SK-N-SH treated with all-trans-retinoic acid at 6 μM for 48 hours (cell line): ENCODE measurements at regions not wholly inside any gene's neighbourhood (a gene's known extent, or its start where the extent isn't known, plus 50 kb on each side); places are given as distances from the start of the nearest gene placed in this dataset.
"Not testable (repeated sequence)": the region's sequence is repeated elsewhere in the genome, so short reads cannot be mapped to it uniquely, and the experiment has no call there.

Source experiments
- ATAC-seq: fragments of 200-7000 bp; cut with Tn5 transposase; 3 replicates; pipeline ENCODE4 v1.9.1; 2020; ENCODE audit warnings: mild to moderate bottlenecking, moderate library complexity
- ARNTL ChIP-seq: fragments of 450-650 bp; formaldehyde crosslinking; IDR thresholded peaks from 2 replicates; pipeline ENCODE4 v1.5.0; 2020; ENCODE audit warnings: low read depth, mild to moderate bottlenecking, moderate library complexity, borderline replicate concordance
- BACH2 ChIP-seq: fragments of 250-450 bp; sonication (Bioruptor Pico); IDR thresholded peaks from 2 replicates; pipeline ENCODE4 v1.9.0; 2021; ENCODE audit warnings: mild to moderate bottlenecking, borderline replicate concordance
- CSDC2 ChIP-seq: fragments of 250-450 bp; sonication (Bioruptor Pico); IDR thresholded peaks from 2 replicates; pipeline ENCODE4 v1.5.0; 2020; ENCODE audit warnings: mild to moderate bottlenecking, moderate library complexity
- ESRRG ChIP-seq: fragments of 250-450 bp; sonication (Bioruptor Pico); IDR thresholded peaks from 2 replicates; pipeline ENCODE4 v1.6.1; 2021; ENCODE audit warnings: mild to moderate bottlenecking
- GLIS3 ChIP-seq: fragments of 250-450 bp; sonication (Bioruptor Pico); IDR thresholded peaks from 2 replicates; pipeline ENCODE4 v1.5.0; 2020; ENCODE audit warnings: mild to moderate bottlenecking, moderate library complexity
- ISL1 ChIP-seq: fragments of 250-450 bp; sonication (Bioruptor Pico); IDR thresholded peaks from 2 replicates; pipeline ENCODE4 v2.1.2; 2022; ENCODE audit warnings: mild to moderate bottlenecking, moderate library complexity
- PPARA ChIP-seq: fragments of 250-450 bp; sonication (Bioruptor Pico); IDR thresholded peaks from 2 replicates; pipeline ENCODE4 v1.5.0; 2020; ENCODE audit warnings: mild to moderate bottlenecking, borderline replicate concordance
- RARB ChIP-seq: fragments of 250-450 bp; sonication (Bioruptor Pico); IDR thresholded peaks from 2 replicates; pipeline ENCODE4 v1.8.0; 2021; ENCODE audit warnings: mild to moderate bottlenecking, moderate library complexity
- SNAI2 ChIP-seq: fragments of 250-450 bp; sonication (Bioruptor Pico); IDR thresholded peaks from 2 replicates; pipeline ENCODE4 v1.5.0; 2020; ENCODE audit warnings: mild to moderate bottlenecking, moderate library complexity
- TCF4 ChIP-seq: fragments of 250-450 bp; sonication (Bioruptor Pico); IDR thresholded peaks from 2 replicates; pipeline ENCODE4 v1.8.0; 2021; ENCODE audit warnings: mild to moderate bottlenecking, moderate library complexity, borderline replicate concordance
- TOX ChIP-seq: fragments of 250-450 bp; sonication (Bioruptor Pico); IDR thresholded peaks from 2 replicates; pipeline ENCODE4 v1.8.0; 2021; ENCODE audit warnings: mild to moderate bottlenecking, moderate library complexity, borderline replicate concordance
- ZC3H10 ChIP-seq: fragments of 250-450 bp; sonication (Bioruptor Pico); IDR thresholded peaks from 2 replicates; pipeline ENCODE4 v1.5.1; 2021; ENCODE audit warnings: mild to moderate bottlenecking, moderate library complexity
- ZFP3 ChIP-seq: fragments of 250-450 bp; sonication (Bioruptor Pico); IDR thresholded peaks from 2 replicates; pipeline ENCODE4 v1.5.0; 2020; ENCODE audit warnings: mild to moderate bottlenecking, moderate library complexity
- ZFP30 ChIP-seq: fragments of 450-650 bp; formaldehyde crosslinking; IDR thresholded peaks from 2 replicates; pipeline ENCODE4 v1.5.0; 2022; ENCODE audit warnings: mild to moderate bottlenecking, moderate library complexity
- ZNF565 ChIP-seq: fragments of 450-650 bp; formaldehyde crosslinking; conservative IDR thresholded peaks from 2 replicates; pipeline ENCODE4 v1.5.0; 2020; ENCODE audit warnings: low read depth, mild to moderate bottlenecking, moderate library complexity
- ZNF70 ChIP-seq: fragments of 450-650 bp; formaldehyde crosslinking; IDR thresholded peaks from 2 replicates; pipeline ENCODE4 v1.5.0; 2020; ENCODE audit warnings: mild to moderate bottlenecking, moderate library complexity
- ZNF8 ChIP-seq: fragments of 450-650 bp; formaldehyde crosslinking; IDR thresholded peaks from 2 replicates; pipeline ENCODE4 v1.5.0; 2020; ENCODE audit warnings: mild to moderate bottlenecking, moderate library complexity
- TF ChIP-seq, protein P1 (sequence below): fragments of 250-450 bp; sonication (Bioruptor Pico); IDR thresholded peaks from 2 replicates; pipeline ENCODE4 v1.5.1; 2020; ENCODE audit warnings: low read depth, mild to moderate bottlenecking, moderate library complexity
- TF ChIP-seq, protein P2 (sequence below): fragments of 250-450 bp; sonication (Bioruptor Pico); IDR thresholded peaks from 2 replicates; pipeline ENCODE4 v1.5.1; 2021; ENCODE audit warnings: mild to moderate bottlenecking, moderate library complexity
- TF ChIP-seq, protein P3 (sequence below): fragments of 250-450 bp; sonication (Bioruptor Pico); IDR thresholded peaks from 2 replicates; pipeline ENCODE4 v1.8.0; 2020; ENCODE audit warnings: mild to moderate bottlenecking, moderate library complexity, borderline replicate concordance
- TF ChIP-seq, protein P4 (sequence below): fragments of 250-450 bp; sonication (Bioruptor Pico); IDR thresholded peaks from 2 replicates; pipeline ENCODE4 v1.5.0; 2020; ENCODE audit warnings: mild to moderate bottlenecking, moderate library complexity

DNA sequence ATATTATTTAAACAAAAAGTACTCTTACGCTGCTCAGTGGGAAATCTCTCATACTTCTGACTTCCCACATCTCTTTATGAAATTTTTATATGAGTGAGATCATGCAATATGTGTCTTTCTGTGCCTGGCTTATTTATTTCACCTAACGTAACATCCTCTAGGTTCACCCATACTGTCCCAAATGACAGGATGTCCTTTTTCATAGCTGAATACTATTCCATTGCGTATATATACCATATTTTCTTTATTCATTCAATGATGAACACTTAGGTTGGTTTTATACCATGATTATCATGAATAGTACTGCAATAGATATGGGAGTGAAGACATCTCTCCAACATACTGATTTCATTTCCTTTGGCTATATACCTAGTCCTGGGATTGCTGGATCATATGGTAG, 57.8 kb upstream of the TPP2 start:
- ATAC-seq: no peak

DNA sequence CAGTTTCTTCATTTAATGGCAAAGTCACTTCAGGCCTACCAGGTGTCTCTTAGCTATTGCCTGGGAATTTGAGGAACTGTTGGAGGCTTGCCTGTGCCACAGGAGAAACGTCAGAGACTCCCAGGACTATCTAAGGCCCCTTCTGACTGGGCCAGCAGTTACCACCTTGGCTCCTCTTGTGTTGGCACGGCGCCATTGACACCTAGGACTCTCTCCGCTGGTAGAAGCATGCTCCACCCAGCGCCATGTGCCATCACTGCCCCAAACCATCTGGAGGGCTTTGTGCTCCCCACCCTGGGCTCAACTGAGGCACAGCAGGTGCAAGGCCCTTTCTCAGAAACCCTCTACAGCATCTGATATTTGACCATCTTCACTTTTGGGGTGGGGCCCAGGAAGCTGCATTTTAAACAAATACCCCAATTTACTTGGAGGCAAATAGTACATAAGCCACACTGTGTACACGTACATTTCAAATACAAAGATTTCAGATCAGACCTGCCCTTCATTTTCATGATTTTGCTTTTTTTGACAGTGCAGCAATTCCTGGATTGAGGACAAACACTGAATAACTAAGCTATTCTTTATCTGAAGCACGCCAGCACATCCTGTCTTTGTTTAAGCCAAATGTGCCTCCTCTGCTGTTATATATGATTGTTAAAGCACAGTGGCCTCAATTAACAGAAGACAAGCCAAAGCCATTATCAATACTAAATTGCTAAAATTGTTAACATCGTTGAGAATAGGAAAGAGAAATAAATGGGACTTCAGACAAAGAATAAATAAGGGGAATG, 59.9 kb upstream of the TPP2 start:
- TF ChIP-seq CSDC2 (CRISPR knock-in tag) (no peak), SNAI2 (CRISPR knock-in tag) (no peak), TOX (CRISPR knock-in tag) (no peak), ARNTL (CRISPR knock-in tag) (no peak), BACH2 (CRISPR knock-in tag) (no peak), ISL1 (CRISPR knock-in tag) (no peak), RARB (no peak), GLIS3 (no peak), ZFP3 (CRISPR knock-in tag) (no peak), TCF4 (no peak), ZNF70 (no peak), ZFP30 (no peak), PPARA (CRISPR knock-in tag) (no peak)
- TF ChIP-seq, protein P1, sequence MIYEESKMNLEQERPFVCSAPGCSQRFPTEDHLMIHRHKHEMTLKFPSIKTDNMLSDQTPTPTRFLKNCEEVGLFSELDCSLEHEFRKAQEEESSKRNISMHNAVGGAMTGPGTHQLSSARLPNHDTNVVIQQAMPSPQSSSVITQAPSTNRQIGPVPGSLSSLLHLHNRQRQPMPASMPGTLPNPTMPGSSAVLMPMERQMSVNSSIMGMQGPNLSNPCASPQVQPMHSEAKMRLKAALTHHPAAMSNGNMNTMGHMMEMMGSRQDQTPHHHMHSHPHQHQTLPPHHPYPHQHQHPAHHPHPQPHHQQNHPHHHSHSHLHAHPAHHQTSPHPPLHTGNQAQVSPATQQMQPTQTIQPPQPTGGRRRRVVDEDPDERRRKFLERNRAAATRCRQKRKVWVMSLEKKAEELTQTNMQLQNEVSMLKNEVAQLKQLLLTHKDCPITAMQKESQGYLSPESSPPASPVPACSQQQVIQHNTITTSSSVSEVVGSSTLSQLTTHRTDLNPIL (CRISPR knock-in tag): no peak
- TF ChIP-seq, protein P2, sequence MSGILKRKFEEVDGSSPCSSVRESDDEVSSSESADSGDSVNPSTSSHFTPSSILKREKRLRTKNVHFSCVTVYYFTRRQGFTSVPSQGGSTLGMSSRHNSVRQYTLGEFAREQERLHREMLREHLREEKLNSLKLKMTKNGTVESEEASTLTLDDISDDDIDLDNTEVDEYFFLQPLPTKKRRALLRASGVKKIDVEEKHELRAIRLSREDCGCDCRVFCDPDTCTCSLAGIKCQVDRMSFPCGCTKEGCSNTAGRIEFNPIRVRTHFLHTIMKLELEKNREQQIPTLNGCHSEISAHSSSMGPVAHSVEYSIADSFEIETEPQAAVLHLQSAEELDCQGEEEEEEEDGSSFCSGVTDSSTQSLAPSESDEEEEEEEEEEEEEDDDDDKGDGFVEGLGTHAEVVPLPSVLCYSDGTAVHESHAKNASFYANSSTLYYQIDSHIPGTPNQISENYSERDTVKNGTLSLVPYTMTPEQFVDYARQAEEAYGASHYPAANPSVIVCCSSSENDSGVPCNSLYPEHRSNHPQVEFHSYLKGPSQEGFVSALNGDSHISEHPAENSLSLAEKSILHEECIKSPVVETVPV (CRISPR knock-in tag): no peak
- TF ChIP-seq, protein P3, sequence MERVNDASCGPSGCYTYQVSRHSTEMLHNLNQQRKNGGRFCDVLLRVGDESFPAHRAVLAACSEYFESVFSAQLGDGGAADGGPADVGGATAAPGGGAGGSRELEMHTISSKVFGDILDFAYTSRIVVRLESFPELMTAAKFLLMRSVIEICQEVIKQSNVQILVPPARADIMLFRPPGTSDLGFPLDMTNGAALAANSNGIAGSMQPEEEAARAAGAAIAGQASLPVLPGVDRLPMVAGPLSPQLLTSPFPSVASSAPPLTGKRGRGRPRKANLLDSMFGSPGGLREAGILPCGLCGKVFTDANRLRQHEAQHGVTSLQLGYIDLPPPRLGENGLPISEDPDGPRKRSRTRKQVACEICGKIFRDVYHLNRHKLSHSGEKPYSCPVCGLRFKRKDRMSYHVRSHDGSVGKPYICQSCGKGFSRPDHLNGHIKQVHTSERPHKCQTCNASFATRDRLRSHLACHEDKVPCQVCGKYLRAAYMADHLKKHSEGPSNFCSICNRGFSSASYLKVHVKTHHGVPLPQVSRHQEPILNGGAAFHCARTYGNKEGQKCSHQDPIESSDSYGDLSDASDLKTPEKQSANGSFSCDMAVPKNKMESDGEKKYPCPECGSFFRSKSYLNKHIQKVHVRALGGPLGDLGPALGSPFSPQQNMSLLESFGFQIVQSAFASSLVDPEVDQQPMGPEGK (CRISPR knock-in tag): no peak
- no peak for ATAC-seq

More for the DNA sequence above, 57.8 kb upstream of the TPP2 start:
- peak; percentile 84 for TF ChIP-seq ZNF8 (CRISPR knock-in tag)
- no peak for TF ChIP-seq ZNF70

DNA sequence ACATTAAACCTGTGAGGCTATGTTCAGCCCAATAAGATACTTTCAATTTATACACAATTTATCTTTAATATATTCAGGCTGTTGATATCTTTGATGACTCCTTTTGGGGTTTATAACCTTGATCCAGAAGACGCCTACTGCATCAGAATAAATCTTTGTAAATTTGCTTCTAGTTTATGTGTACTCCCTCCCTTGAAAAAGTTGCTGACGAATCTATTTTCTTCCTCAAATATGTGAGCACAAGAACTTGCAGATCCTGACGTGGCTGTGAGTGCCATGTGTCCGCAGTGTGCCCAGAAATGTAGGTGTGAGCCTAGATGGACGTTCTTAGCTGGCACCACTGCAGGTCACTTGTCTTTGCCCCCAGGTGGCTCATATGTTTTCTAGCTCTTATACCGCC, 60.6 kb upstream of the TPP2 start:
- no peak for ATAC-seq
- no peak for TF ChIP-seq ESRRG (CRISPR knock-in tag)
- TF ChIP-seq, protein P4, sequence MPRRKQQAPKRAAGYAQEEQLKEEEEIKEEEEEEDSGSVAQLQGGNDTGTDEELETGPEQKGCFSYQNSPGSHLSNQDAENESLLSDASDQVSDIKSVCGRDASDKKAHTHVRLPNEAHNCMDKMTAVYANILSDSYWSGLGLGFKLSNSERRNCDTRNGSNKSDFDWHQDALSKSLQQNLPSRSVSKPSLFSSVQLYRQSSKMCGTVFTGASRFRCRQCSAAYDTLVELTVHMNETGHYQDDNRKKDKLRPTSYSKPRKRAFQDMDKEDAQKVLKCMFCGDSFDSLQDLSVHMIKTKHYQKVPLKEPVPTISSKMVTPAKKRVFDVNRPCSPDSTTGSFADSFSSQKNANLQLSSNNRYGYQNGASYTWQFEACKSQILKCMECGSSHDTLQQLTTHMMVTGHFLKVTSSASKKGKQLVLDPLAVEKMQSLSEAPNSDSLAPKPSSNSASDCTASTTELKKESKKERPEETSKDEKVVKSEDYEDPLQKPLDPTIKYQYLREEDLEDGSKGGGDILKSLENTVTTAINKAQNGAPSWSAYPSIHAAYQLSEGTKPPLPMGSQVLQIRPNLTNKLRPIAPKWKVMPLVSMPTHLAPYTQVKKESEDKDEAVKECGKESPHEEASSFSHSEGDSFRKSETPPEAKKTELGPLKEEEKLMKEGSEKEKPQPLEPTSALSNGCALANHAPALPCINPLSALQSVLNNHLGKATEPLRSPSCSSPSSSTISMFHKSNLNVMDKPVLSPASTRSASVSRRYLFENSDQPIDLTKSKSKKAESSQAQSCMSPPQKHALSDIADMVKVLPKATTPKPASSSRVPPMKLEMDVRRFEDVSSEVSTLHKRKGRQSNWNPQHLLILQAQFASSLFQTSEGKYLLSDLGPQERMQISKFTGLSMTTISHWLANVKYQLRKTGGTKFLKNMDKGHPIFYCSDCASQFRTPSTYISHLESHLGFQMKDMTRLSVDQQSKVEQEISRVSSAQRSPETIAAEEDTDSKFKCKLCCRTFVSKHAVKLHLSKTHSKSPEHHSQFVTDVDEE (CRISPR knock-in tag): no peak
- TF ChIP-seq ISL1 (CRISPR knock-in tag): no peak
- no peak for TF ChIP-seq ZC3H10 (CRISPR knock-in tag)
- TF ChIP-seq ZFP30: no peak
- TF ChIP-seq ZFP3 (CRISPR knock-in tag): no peak

DNA sequence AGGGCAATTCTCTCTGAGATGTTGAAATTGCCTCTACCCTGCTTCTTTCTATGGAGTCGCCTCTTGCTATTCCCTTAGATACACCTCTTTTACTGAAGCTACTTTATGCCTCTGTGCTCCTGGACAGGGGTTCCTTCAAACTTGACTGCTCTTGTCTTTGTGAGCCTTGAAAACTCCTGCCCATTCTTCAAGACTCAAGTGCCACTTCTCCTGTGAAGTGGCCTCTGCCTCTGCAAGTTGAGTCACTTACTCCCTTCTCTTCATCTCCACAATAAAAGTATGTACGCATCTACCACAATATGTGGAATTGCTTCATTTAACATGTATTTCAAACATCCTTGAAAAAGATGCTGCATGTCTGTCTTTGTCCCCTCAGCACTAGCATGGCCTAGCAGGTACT, 66.0 kb upstream of the TPP2 start:
- no peak for TF ChIP-seq ZFP30
- no peak for TF ChIP-seq ESRRG (CRISPR knock-in tag)
- no peak for TF ChIP-seq ZNF70
- TF ChIP-seq RARB: no peak
- TF ChIP-seq CSDC2 (CRISPR knock-in tag): no peak
- no peak for TF ChIP-seq ZNF565 (CRISPR knock-in tag)
- TF ChIP-seq, all 23 proteins: peak for 0
- ATAC-seq: no peak

DNA sequence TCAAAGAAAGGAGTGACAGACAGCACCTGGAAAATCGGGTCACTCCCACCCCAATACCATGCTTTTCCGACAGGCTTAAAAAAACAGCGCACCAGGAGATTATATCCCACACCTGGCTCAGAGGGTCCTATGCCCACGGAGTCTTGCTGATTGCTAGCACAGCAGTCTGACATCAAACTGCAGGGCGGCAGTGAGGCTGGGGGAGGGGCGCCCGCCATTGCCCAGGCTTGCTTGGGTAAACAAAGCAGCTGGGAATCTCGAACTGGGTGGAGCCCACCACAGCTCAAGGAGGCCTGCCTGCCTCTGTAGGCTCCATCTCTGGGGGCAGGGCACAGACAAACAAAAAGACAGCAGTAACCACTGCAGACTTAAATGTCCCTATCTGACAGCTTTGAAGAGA, 74.5 kb upstream of the TPP2 start:
- not testable (repeated sequence) for ATAC-seq
